H9 (cell line): ENCODE measurements at regions not wholly inside any gene's neighbourhood (a gene's known extent, or its start where the extent isn't known, plus 50 kb on each side); places are given as distances from the start of the nearest gene placed in this dataset.

Source experiments
- DNase-seq: peaks from one replicate; pipeline ENCODE4 v3.0.0-alpha.2; 2017
- H2AFZ ChIP-seq: one replicate; pipeline ENCODE4 v1.6.1; 2013; ENCODE audit warnings: mild to moderate bottlenecking, low read length, control low read depth, moderate library complexity
- H2AK5ac ChIP-seq: 2 replicates; pipeline ENCODE4 v1.6.1; 2013; ENCODE audit warnings: low read length, control low read depth, mixed read lengths; ENCODE audit not compliant: insufficient read length
- H2BK120ac ChIP-seq: one replicate; pipeline ENCODE4 v1.6.1; 2013; ENCODE audit warnings: low read depth, mild to moderate bottlenecking, low read length, control low read depth, inconsistent platforms; ENCODE audit not compliant: poor library complexity, severe bottlenecking
- H2BK12ac ChIP-seq: 2 replicates; pipeline ENCODE4 v1.6.1; 2013; ENCODE audit warnings: low read length, control low read depth, mixed read lengths, low read depth; ENCODE audit not compliant: insufficient read length
- H2BK15ac ChIP-seq: 2 replicates; pipeline ENCODE4 v1.6.1; 2013; ENCODE audit warnings: low read depth, low read length, control low read depth
- H2BK20ac ChIP-seq: one replicate; pipeline ENCODE4 v1.6.1; 2013; ENCODE audit warnings: low read depth, mild to moderate bottlenecking, low read length, control low read depth, inconsistent platforms; ENCODE audit not compliant: poor library complexity, severe bottlenecking
- H2BK5ac ChIP-seq: 2 replicates; pipeline ENCODE4 v1.6.1; 2013; ENCODE audit warnings: low read length, control low read depth, mixed read lengths; ENCODE audit not compliant: insufficient read length
- H3K14ac ChIP-seq: 2 replicates; pipeline ENCODE4 v1.6.1; 2013; ENCODE audit warnings: low read length, control low read depth; ENCODE audit not compliant: insufficient read depth
- H3K18ac ChIP-seq: 2 replicates; pipeline ENCODE4 v1.6.1; 2013; ENCODE audit warnings: low read depth, mild to moderate bottlenecking, mixed read lengths, low read length, control low read depth; ENCODE audit not compliant: insufficient read length
- H3K23ac ChIP-seq: 2 replicates; pipeline ENCODE4 v1.6.1; 2013; ENCODE audit warnings: low read length, control low read depth, mixed read lengths, low read depth; ENCODE audit not compliant: insufficient read length
- H3K23me2 ChIP-seq: 2 replicates; pipeline ENCODE4 v1.6.1; 2013; ENCODE audit warnings: low read depth, mild to moderate bottlenecking, mixed read lengths, low read length, control low read depth; ENCODE audit not compliant: insufficient read length, poor library complexity, severe bottlenecking
- H3K27ac ChIP-seq: 2 replicates; pipeline ENCODE4 v1.5.1; 2013; ENCODE audit warnings: low read length, control low read depth, mixed read lengths, low read depth; ENCODE audit not compliant: insufficient read length
- H3K27me3 ChIP-seq: 2 replicates; pipeline ENCODE4 v1.6.1; 2013; ENCODE audit warnings: low read length, control low read depth, inconsistent platforms; ENCODE audit not compliant: insufficient read depth
- H3K4ac ChIP-seq: 2 replicates; pipeline ENCODE4 v1.6.1; 2013; ENCODE audit warnings: low read depth, mild to moderate bottlenecking, control low read depth, inconsistent platforms, low read length, moderate library complexity
- H3K4me1 ChIP-seq: 2 replicates; pipeline ENCODE4 v1.6.1; 2013; ENCODE audit warnings: low read length, control low read depth, inconsistent platforms; ENCODE audit not compliant: insufficient read depth
- H3K4me2 ChIP-seq: 2 replicates; pipeline ENCODE4 v1.6.1; 2013; ENCODE audit warnings: low read length, control low read depth, mixed read lengths; ENCODE audit not compliant: insufficient read length, insufficient read depth
- H3K56ac ChIP-seq: 2 replicates; pipeline ENCODE4 v1.6.1; 2013; ENCODE audit warnings: low read depth, mild to moderate bottlenecking, mixed read lengths, low read length, control low read depth; ENCODE audit not compliant: insufficient read length
- H3K79me1 ChIP-seq: 2 replicates; pipeline ENCODE4 v1.6.1; 2013; ENCODE audit warnings: low read depth, mild to moderate bottlenecking, moderate library complexity, low read length, control low read depth, inconsistent platforms; ENCODE audit not compliant: insufficient read depth, poor library complexity, severe bottlenecking
- H3K79me2 ChIP-seq: 2 replicates; pipeline ENCODE4 v1.6.1; 2013; ENCODE audit warnings: low read length, control low read depth, inconsistent platforms; ENCODE audit not compliant: insufficient read depth
- H3K9ac ChIP-seq: 2 replicates; pipeline ENCODE4 v1.6.1; 2013; ENCODE audit warnings: low read length, control low read depth, mixed read lengths; ENCODE audit not compliant: insufficient read length; ENCODE audit errors: extremely low read depth
- H3K9me3 ChIP-seq: one replicate; pipeline ENCODE4 v1.6.1; 2013; ENCODE audit warnings: low read depth, low read length, inconsistent platforms; ENCODE audit not compliant: control insufficient read depth
- H3T11ph ChIP-seq: one replicate; pipeline ENCODE4 v1.6.1; 2013; ENCODE audit warnings: mild to moderate bottlenecking, low read length, control low read depth, inconsistent platforms
- H4K20me1 ChIP-seq: one replicate; pipeline ENCODE4 v1.6.1; 2013; ENCODE audit not compliant: control insufficient read depth, insufficient read length, insufficient read depth
- H4K5ac ChIP-seq: 2 replicates; pipeline ENCODE4 v1.6.1; 2013; ENCODE audit warnings: low read depth, mild to moderate bottlenecking, mixed read lengths, low read length, control low read depth; ENCODE audit not compliant: insufficient read length
- H4K8ac ChIP-seq: replicated peaks from 2 replicates; pipeline ENCODE4 v1.6.1; 2013; ENCODE audit warnings: low read length, control low read depth, mixed read lengths, low read depth; ENCODE audit not compliant: insufficient read length
- H4K91ac ChIP-seq: 2 replicates; pipeline ENCODE4 v1.6.1; 2013; ENCODE audit warnings: low read depth, mild to moderate bottlenecking, moderate library complexity, mixed read lengths, low read length, control low read depth; ENCODE audit not compliant: insufficient read length
- H3K27ac Mint-ChIP-seq, 3 experiments: 2 replicates in 2 of 3; 3 replicates in 1 of 3; pipeline ENCODE4 v1.8.0; 2020 to 2021; ENCODE audit warnings: mixed read lengths in 3 of 3, mild to moderate bottlenecking in 1 of 3, moderate library complexity in 1 of 3
- H3K27me3 Mint-ChIP-seq: 2 replicates; pipeline ENCODE4 v1.8.0; 2021; ENCODE audit warnings: low read depth, mild to moderate bottlenecking, moderate library complexity, mixed read lengths
- H3K36me3 Mint-ChIP-seq, 3 experiments: 2 replicates in 2 of 3; 3 replicates in 1 of 3; pipeline ENCODE4 v1.8.0; 2020 to 2021; ENCODE audit warnings: low read depth in 3 of 3, mixed read lengths in 3 of 3; ENCODE audit not compliant: insufficient read depth in 1 of 3
- H3K4me1 Mint-ChIP-seq, 2 experiments: 2 replicates each; pipeline ENCODE4 v1.8.0; 2020; ENCODE audit warnings: mixed read lengths in 2 of 2
- H3K4me3 Mint-ChIP-seq, 2 experiments: 2 replicates in 1 of 2; 3 replicates in 1 of 2; pipeline ENCODE4 v1.8.0; 2020 to 2021; ENCODE audit warnings: mild to moderate bottlenecking in 2 of 2, mixed read lengths in 2 of 2, moderate library complexity in 1 of 2
- H3K9me3 Mint-ChIP-seq, 2 experiments: 2 replicates in 1 of 2; 3 replicates in 1 of 2; pipeline ENCODE4 v1.8.0; 2020; ENCODE audit warnings: mild to moderate bottlenecking in 2 of 2, mixed read lengths in 2 of 2, moderate library complexity in 1 of 2
- WGBS: extraction: QIAGEN DNeasy Blood & Tissue Kit; methylation state at CpG from one replicate; pipeline ENCODE4 v1.1.7; 2013; ENCODE audit warnings: missing lambda C conversion rate, low lambda C conversion rate, mixed read lengths; ENCODE audit not compliant: insufficient read length; ENCODE audit errors: extremely low coverage; 5-methylcytosine and 5-hydroxymethylcytosine counted together
- TF ChIP-seq, protein P1 (sequence below): fragments of 200-600 bp; sonication (generic); conservative IDR thresholded peaks from 3 replicates; pipeline ENCODE4 v1.8.0; 2021; ENCODE audit warnings: antibody characterized with exemption, mild to moderate bottlenecking

DNA sequence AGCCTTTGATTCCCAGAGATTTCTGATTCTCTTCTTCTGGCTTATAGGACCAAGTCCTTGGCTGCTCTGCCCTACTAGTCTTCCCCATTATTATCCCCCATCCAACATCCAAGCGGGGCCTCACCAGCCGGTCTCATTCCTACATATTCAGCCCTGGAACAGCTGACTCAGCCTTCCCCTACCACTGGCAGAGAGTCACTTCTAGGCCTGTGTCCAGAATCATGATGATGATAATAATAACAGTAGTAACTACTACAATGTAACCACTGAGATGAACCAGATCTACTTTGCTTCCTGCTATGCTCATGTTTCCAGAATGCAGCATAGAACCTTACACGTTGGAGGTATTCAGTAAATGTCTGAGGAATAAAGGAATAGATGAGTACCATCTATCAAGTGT, 295.2 kb downstream of the SRBD1 start:
- no peak overlapping the region for H3K27ac ChIP-seq
- peaks cover 8% of the 10 kb centered on the region; the same call in 1 of the 2 replicates for H3K4me1 ChIP-seq
- no peak overlapping the region for H4K5ac ChIP-seq
- no peak overlapping the region for H2AFZ ChIP-seq
- H3K4me1 Mint-ChIP-seq: peaks cover 9 to 11% of the 10 kb centered on the region in 2 experiments
- no peak overlapping the region for H3K4me2 ChIP-seq
- H3K14ac ChIP-seq: no peak overlapping the region
- no peak overlapping the region for H3K27ac Mint-ChIP-seq
- peaks cover 0 to 4% (median 0%) of the 10 kb centered on the region in 3 experiments; a peak in 2 of 7 replicates for H3K36me3 Mint-ChIP-seq
- no peaks in the 10 kb centered on the region for H3K79me2 ChIP-seq
- no peak overlapping the region for H3K9ac ChIP-seq
- no peak overlapping the region for H3K18ac ChIP-seq
- H4K8ac ChIP-seq: no peak overlapping the region
- H3K9me3 Mint-ChIP-seq: peaks cover 9 to 10% of the 10 kb centered on the region in 2 experiments; a peak in 4 of 5 replicates
- H3K27me3 Mint-ChIP-seq: peaks cover 2% of the 10 kb centered on the region; the same call in 1 of the 2 replicates
- H2BK15ac ChIP-seq: 0 out of 2 replicates have a peak overlapping the region, but pooled peaks have one; percentile 55
- no peak overlapping the region for H2AK5ac ChIP-seq
- no peaks in the 10 kb centered on the region for H3K23me2 ChIP-seq
- H3T11ph ChIP-seq: no peak overlapping the region
- no peak overlapping the region for H2BK20ac ChIP-seq
- no peak overlapping the region for H2BK120ac ChIP-seq
- TF ChIP-seq, protein P1, sequence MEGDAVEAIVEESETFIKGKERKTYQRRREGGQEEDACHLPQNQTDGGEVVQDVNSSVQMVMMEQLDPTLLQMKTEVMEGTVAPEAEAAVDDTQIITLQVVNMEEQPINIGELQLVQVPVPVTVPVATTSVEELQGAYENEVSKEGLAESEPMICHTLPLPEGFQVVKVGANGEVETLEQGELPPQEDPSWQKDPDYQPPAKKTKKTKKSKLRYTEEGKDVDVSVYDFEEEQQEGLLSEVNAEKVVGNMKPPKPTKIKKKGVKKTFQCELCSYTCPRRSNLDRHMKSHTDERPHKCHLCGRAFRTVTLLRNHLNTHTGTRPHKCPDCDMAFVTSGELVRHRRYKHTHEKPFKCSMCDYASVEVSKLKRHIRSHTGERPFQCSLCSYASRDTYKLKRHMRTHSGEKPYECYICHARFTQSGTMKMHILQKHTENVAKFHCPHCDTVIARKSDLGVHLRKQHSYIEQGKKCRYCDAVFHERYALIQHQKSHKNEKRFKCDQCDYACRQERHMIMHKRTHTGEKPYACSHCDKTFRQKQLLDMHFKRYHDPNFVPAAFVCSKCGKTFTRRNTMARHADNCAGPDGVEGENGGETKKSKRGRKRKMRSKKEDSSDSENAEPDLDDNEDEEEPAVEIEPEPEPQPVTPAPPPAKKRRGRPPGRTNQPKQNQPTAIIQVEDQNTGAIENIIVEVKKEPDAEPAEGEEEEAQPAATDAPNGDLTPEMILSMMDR: no peak
- no peaks in the 10 kb centered on the region for H3K9me3 ChIP-seq
- no peak overlapping the region for H2BK12ac ChIP-seq
- no peaks in the 10 kb centered on the region for H4K20me1 ChIP-seq
- H4K91ac ChIP-seq: no peak overlapping the region
- H3K27me3 ChIP-seq: no peaks in the 10 kb centered on the region
- H2BK5ac ChIP-seq: no peak overlapping the region
- no peak overlapping the region for H3K4me3 Mint-ChIP-seq
- WGBS: no CpG with 5 or more reads among the region's 3 CpGs
- H3K4ac ChIP-seq: no peak overlapping the region
- DNase-seq: no peak
- H3K23ac ChIP-seq: no peak overlapping the region
- H3K79me1 ChIP-seq: no peaks in the 10 kb centered on the region
- H3K56ac ChIP-seq: no peak overlapping the region
